Parathyroid adenoma (tissue), 2 donors: ENCODE measurements at regions not wholly inside any gene's neighbourhood (a gene's known extent, or its start where the extent isn't known, plus 50 kb on each side); places are given as distances from the start of the nearest gene placed in this dataset.

Experiments
- H2AFZ ChIP-seq: fragments of 300-600 bp; sonication (generic); one replicate; pipeline ENCODE4 v1.7.0; 2017; ENCODE audit warnings: antibody characterized with exemption, mild to moderate bottlenecking
- H3K27ac ChIP-seq: fragments of 300-600 bp; sonication (generic); one replicate; pipeline ENCODE4 v1.7.0; 2017
- H3K27me3 ChIP-seq: fragments of 300-600 bp; sonication (generic); one replicate; pipeline ENCODE4 v1.7.0; 2017; ENCODE audit warnings: low read length; ENCODE audit not compliant: control insufficient read depth, insufficient read depth
- H3K36me3 ChIP-seq: fragments of 300-600 bp; sonication (generic); one replicate; pipeline ENCODE4 v1.7.0; 2017; ENCODE audit warnings: low read length; ENCODE audit not compliant: control insufficient read depth, insufficient read depth
- H3K4me1 ChIP-seq: fragments of 300-600 bp; sonication (generic); one replicate; pipeline ENCODE4 v1.7.0; 2017; ENCODE audit warnings: control low read depth
- H3K4me2 ChIP-seq: fragments of 300-600 bp; sonication (generic); one replicate; pipeline ENCODE4 v1.7.0; 2017; ENCODE audit warnings: low read length
- H3K4me3 ChIP-seq: fragments of 300-600 bp; sonication (generic); one replicate; pipeline ENCODE4 v1.7.0; 2017; ENCODE audit warnings: low read depth, low read length
- H3K79me2 ChIP-seq: fragments of 300-600 bp; sonication (generic); one replicate; pipeline ENCODE4 v1.7.0; 2017; ENCODE audit warnings: control low read depth
- H3K9ac ChIP-seq: fragments of 300-600 bp; sonication (generic); one replicate; pipeline ENCODE4 v1.7.0; 2017; ENCODE audit warnings: mild to moderate bottlenecking
- H3K9me3 ChIP-seq: fragments of 300-600 bp; sonication (generic); one replicate; pipeline ENCODE4 v1.7.0; 2017; ENCODE audit warnings: low read length; ENCODE audit not compliant: control insufficient read depth
- TF ChIP-seq, protein P1 (sequence below): fragments of 300-600 bp; sonication (generic); IDR thresholded peaks from one replicate; pipeline ENCODE4 v1.7.0; 2017; ENCODE audit warnings: antibody characterized with exemption, mild to moderate bottlenecking
- donor health status: primary hyperparathyroidism.

- no peaks in the 10 kb centered on the region for H3K36me3 ChIP-seq
- TF ChIP-seq, protein P1, sequence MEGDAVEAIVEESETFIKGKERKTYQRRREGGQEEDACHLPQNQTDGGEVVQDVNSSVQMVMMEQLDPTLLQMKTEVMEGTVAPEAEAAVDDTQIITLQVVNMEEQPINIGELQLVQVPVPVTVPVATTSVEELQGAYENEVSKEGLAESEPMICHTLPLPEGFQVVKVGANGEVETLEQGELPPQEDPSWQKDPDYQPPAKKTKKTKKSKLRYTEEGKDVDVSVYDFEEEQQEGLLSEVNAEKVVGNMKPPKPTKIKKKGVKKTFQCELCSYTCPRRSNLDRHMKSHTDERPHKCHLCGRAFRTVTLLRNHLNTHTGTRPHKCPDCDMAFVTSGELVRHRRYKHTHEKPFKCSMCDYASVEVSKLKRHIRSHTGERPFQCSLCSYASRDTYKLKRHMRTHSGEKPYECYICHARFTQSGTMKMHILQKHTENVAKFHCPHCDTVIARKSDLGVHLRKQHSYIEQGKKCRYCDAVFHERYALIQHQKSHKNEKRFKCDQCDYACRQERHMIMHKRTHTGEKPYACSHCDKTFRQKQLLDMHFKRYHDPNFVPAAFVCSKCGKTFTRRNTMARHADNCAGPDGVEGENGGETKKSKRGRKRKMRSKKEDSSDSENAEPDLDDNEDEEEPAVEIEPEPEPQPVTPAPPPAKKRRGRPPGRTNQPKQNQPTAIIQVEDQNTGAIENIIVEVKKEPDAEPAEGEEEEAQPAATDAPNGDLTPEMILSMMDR = no peak
- no peaks in the 10 kb centered on the region for H3K79me2 ChIP-seq
- no peaks in the 10 kb centered on the region for H3K4me1 ChIP-seq
- no peaks in the 10 kb centered on the region for H3K27me3 ChIP-seq
- H3K9me3 ChIP-seq = no peaks in the 10 kb centered on the region
- no peak overlapping the region for H2AFZ ChIP-seq
- no peak overlapping the region for H3K4me3 ChIP-seq
- H3K4me2 ChIP-seq = no peak overlapping the region
- H3K27ac ChIP-seq = no peak overlapping the region
- no peak overlapping the region for H3K9ac ChIP-seq
Observed at GRCh38 chr9:28782630-28783029, 1209.3 kb upstream of the C9orf72 start.

DNA sequence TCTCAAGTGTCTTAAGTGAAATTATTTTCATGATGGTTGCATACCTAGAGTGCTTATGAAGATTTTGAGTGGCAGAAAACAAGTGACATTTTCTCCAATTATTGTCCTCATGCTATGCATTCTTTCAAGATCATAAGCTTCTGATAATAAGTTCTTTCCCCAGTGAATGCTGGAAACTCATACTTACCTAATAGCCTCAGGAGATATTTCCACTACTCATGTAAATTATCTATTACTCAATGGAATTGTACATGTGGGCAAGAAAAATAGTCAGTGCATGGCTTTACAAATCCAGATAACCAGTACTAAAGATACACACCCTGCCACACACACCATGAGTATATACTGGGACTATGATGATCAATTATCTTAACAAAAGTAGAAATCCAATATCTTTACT lies 1219.4 kb upstream of the C9orf72 start:
- no peaks in the 10 kb centered on the region for H3K79me2 ChIP-seq
- no peaks in the 10 kb centered on the region for H3K9me3 ChIP-seq
- TF ChIP-seq, protein P1 = no peak

DNA sequence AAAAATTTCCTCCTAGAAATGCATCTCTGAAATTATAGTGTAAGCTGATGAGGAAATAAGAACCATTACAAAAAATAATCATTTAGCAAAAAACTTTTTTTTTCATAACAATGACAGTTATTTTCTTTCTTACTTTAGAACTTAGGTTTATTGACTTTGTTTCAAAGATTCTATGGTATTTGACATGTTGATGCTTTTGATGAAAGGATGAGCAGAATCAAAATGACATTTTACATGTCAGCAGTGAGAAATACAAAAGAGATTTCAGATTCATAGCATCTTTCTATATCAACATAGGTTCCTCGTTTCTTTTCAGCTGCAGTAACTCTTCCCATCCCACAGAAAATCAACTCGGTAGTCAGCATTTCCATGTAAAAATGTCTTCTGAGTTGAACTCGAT lies 1226.6 kb upstream of the C9orf72 start:
- Histone ChIP-seq H3K9me3 (no peaks in the 10 kb centered on the region), H3K4me3 (no peak overlapping the region)
- TF ChIP-seq, protein P1 = no peak

More for the DNA sequence above, 1219.4 kb upstream of the C9orf72 start:
- Histone ChIP-seq H3K27me3 (no peaks in the 10 kb centered on the region), H3K4me3 (no peak overlapping the region), H3K27ac (no peak overlapping the region), H2AFZ (no peak overlapping the region), H3K4me1 (no peaks in the 10 kb centered on the region), H3K4me2 (no peak overlapping the region), H3K9ac (no peak overlapping the region), H3K36me3 (no peaks in the 10 kb centered on the region)

DNA sequence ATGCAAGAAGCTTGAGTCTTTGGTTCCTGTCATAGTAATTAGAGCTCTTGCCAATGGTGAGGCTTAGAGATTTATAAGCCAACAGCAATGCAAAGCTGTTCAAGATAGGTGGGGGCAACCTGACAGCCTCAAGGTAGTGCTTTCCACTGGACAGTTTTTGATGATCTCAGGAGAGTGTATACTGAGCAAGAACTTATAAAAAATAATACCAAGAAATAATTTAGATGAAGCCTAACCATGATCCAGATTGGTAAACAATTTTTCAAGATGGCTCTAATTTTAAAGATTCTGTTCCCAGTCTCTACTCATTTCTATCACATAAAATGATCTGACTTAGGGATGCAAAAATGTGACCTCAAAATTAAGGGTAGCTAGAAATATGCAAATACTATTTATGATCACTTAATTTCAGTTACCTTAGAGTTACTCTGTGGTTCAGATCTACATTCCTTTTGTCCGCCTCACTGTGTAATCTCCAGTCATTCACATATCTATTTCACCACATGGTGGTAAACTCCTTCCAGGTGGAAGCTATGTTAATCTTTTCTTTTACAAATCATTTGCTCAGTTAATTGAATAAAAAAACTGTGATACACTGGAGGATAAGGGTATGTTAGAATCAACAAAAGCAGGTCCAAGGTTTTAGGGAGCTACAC lies 1228.0 kb upstream of the C9orf72 start:
- Histone ChIP-seq H3K4me3 (no peak overlapping the region), H3K4me1 (no peaks in the 10 kb centered on the region), H3K27ac (no peak overlapping the region), H3K36me3 (no peaks in the 10 kb centered on the region), H3K9me3 (no peaks in the 10 kb centered on the region), H2AFZ (no peak overlapping the region), H3K79me2 (no peaks in the 10 kb centered on the region), H3K9ac (no peak overlapping the region), H3K4me2 (no peak overlapping the region), H3K27me3 (no peaks in the 10 kb centered on the region)
- TF ChIP-seq, protein P1 = no peak

More for the DNA sequence above, 1226.6 kb upstream of the C9orf72 start:
- Histone ChIP-seq H3K4me1 (no peaks in the 10 kb centered on the region), H3K27ac (no peak overlapping the region), H3K9ac (no peak overlapping the region), H3K36me3 (no peaks in the 10 kb centered on the region), H3K4me2 (no peak overlapping the region), H3K79me2 (no peaks in the 10 kb centered on the region), H3K27me3 (no peaks in the 10 kb centered on the region), H2AFZ (no peak overlapping the region)

DNA sequence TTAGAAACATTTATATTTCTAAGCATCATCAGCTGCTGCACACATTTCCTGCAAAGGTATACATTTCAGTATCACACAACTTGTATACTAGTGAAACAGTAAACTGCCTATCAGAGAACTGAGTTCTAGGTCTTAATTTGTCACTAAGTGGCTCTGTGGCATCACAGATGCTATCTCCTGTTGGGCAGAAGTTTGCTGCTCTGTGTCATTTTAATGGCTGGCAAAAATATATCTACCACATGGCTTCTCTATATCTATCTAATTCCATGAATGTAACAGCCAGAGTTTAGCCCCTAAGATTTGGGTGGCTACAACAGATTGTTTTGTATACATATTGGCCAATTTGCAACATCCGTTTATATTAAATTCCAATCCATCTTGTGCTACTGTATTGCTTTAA lies 1231.9 kb upstream of the C9orf72 start:
- H3K4me2 ChIP-seq = no peak overlapping the region
- TF ChIP-seq, protein P1 = no peak
- no peaks in the 10 kb centered on the region for H3K9me3 ChIP-seq
- no peak overlapping the region for H3K27ac ChIP-seq
- H3K4me1 ChIP-seq = no peaks in the 10 kb centered on the region
- no peak overlapping the region for H2AFZ ChIP-seq
- H3K36me3 ChIP-seq = no peaks in the 10 kb centered on the region
- no peaks in the 10 kb centered on the region for H3K27me3 ChIP-seq
- no peaks in the 10 kb centered on the region for H3K79me2 ChIP-seq
- H3K4me3 ChIP-seq = no peak overlapping the region
- no peak overlapping the region for H3K9ac ChIP-seq
